AG20443 (cell line): ENCODE measurements at regions not wholly inside any gene's neighbourhood (a gene's known extent, or its start where the extent isn't known, plus 50 kb on each side); places are given as distances from the start of the nearest gene placed in this dataset.
"Not testable (repeated sequence)": the region's sequence is repeated elsewhere in the genome, so short reads cannot be mapped to it uniquely, and the experiment has no call there.

Experiments
- DNase-seq: peaks from one replicate; pipeline ENCODE4 v3.0.0; 2012; ENCODE audit warnings: low spot score, mixed read lengths

DNA sequence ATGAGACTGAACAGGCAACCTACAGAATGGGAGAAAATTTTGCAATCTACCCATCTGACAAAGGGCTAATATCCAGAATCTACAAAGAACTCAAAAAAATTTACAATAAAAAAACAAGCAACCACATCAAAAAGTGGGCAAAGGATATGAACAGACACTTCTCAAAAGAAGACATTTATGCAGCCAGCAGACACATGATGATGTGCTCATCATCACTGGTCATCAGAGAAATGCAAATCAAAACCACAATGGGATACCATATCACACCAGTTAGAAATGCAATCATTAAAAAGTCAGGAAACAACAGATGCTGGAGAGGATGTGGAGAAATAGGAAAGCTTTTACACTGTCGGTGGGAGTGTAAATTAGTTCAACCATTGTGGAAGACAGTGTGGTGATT lies 51.7 kb upstream of the PAXBP1 start:
- DNase-seq = not testable (repeated sequence)

DNA sequence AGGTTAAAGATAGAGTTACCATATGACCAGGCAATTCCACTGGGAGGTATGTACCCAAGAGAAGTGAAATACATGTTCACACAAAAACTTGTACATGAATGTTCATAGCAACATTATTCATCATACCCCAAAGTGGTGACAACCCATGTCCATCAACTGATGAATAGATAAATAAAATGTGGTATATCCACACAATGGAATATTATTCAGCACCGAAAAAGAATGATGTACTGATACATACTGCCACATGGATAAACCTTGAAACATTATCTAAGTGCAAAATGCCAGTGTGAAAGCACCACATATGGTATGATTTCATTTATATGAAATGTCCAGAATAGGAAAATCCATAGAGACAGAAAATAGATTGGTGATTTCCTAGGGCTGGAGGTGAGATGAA lies 53.4 kb upstream of the PAXBP1 start:
- no peak for DNase-seq

DNA sequence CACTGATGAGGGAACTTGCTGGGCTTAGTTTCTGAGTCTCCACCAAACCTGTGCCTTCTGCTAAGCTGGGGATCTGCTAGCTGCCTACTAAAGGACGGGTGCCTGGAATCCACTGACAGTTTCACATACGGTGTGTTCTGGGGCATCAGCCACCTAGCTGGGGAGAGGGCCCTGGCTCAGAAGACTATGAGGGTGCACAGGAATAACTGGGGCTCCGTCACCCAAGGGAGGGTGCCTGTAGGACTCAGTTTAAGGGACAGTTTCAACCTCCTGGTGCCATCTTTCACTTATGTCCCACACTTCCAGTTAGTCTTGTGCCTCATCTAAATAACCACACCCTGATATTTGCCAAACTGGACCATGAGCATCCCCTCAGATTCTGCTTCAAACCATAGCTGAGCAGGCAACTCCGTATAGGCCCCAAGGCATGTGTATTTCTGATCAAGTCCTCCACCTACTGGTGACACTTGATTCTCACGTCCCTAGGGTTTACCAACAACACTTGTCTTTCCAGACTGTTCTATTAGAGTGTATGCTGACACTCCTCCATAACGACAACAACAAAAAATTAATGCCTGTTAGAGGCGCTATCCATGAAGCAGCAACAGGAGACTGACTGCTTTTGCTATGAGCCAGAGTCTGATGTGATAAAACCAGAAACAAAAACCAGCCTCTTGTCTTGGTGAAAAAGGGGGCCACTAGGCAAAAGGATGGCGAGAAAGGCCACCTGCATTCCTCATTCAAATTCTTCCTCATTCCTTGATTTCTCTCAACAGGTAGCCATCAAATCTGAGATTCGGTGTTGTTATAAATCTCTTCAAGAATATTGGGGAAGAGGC lies 55.0 kb upstream of the PAXBP1 start:
- peak; percentile 73 for DNase-seq

DNA sequence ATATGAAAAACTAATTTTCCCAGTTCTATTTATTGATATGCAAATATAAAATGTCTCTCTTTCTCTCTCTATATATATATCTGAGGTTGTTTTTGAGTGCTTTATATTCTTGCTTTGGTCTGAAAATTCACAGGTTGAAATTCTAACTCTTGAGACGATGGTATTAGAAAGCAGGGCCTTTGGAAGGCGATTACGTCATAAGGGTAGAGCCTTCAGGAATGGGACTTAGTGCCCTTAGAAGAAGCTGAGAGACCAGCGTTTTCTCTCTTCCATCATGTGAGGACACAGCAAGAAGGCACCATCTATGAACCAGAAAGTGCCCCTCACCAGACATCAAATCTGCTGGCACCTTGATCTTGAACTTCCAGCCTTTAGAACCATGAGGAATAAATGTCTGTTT lies 57.4 kb upstream of the PAXBP1 start:
- no peak for DNase-seq

DNA sequence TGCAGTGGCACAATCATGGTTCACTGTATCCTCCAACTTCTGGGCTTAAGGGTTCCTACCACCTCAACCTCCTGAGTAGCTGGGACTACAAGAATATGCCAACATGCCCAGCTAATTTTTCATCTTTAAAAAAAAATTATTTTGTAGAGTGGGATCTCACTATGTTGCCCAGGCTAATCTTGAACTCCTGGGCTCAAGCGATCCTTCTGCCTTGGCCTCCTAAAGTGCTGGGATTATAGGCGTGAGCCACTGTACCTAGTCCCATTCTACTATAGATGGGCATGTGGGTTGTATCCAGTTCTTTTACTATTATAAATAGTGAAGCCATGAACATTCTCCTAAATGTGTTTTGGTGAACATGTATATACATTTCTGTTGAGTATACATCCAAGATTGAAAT lies 57.9 kb upstream of the PAXBP1 start:
- DNase-seq = no peak

DNA sequence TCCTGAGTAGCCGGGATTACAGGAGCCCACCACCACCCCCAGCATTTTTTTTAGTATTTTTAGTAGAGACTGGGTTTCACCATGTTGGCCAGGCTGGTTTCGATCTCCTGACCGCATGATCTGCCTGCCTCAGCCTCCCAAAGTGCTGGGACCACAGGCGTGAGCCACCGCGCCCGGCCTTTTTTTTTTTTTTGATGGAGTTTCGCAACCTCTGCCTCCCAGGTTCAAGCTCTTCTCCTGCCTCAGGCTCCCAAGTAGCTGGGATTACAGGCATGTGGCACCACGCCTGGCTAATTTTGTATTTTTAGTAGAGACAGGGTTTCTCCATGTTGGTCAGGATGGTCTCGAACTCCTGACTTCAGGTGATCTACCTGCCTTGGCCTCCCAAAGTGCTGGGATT lies 60.2 kb upstream of the PAXBP1 start:
- not testable (repeated sequence) for DNase-seq

DNA sequence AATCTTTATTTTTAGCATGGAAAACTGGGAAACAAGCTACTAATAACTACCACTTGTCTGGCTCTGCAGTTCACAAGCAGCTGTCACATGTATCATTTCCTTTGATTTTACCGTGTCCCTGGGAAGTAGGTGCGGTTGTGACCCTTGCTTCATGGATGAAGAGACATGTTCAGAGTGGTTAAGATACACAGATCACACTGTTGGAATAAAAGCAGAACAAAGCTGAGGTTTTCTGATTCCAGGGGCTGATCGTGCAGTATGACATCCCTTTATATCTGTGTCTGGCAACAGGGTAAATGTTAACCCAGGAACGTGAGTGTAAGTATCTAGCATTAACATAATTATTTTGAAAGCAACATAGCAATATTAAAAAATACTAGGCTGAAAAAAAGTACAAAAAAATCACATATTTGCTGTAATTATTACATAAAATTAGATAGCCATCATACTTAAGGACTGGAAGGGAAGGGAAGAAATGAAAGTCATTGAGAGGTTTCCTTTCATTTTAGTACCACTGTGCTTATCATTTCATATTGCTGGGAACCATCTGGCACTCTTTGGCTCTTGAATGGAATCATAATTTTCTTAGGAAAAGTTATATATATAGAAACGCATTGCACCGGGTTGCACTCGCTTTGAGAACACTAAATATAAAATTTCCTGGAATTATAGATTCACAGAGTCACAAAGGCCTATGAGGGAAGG lies 62.8 kb upstream of the PAXBP1 start:
- no peak for DNase-seq

DNA sequence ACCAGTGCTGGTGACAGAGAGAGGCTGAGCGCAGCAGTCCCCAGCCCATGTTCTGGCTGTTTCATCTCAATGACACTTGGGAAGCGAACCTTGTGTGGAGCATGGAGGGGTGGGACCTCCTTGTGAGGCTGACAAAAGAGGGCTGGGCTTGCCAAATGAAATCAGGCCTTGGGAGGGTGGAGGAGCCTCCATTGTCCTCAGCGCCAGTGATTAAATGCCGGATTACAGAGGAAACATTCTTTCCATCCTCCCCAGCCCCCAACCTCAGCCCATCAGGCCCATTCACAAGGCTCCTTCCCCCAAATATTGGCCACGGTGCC lies 63.3 kb upstream of the PAXBP1 start:
- no peak for DNase-seq

DNA sequence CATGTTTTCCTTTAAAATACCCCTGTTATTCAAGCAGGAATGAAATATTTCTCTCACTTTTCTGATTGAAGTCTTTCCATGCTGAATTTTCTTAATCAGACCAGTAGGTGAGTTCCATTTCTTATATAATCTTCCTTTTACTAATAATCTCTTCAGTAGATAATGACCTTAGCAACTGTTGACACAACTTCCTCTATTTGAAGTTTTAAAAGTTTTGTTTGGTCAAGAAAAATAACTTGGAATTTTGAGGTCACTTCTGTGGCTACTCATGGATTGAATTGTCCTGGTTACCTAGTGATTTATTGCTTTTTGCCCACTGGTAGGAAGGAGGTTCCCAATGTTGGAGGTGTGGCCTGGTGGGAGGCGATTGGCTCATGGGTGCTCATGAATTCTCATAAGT lies 70.6 kb upstream of the PAXBP1 start:
- no peak for DNase-seq

DNA sequence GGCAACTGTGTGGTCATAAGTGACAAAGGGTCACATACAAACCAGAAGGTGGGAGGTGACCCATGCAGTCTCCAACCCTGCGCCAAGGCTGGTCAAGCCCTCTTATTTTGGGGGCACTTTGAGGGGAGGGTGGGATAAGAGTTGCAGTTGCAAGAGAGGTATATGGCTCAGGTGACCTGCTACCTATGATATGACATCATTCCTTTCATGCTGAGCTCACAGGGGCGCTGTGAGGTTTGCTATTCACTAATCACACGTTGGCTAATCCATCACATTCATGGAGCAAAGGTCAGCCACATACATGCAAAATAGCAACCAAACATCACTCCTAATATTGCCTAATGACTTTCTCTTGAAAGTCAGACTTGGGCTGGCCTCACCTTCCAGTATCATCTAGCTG lies 72.0 kb upstream of the PAXBP1 start:
- no peak for DNase-seq

DNA sequence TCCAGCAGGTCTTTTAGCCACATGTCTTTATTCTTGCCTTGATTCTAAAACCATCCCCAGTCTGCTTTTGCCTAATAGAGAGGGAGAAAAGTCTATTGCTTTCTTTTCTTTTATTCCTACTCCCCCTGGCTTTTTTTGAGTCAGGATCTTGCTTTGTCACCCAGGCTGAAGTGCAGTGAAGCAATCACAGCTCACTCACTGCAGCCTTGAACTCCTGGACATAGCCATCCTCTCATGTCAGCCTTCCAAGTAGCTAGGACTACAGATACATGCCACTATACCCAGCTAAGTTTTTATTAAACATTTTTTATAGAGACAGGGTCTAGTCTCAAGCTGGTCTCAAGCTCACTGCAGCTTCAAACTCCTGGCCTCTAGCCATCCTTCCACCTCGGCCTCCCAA lies 72.5 kb upstream of the PAXBP1 start:
- no peak for DNase-seq

DNA sequence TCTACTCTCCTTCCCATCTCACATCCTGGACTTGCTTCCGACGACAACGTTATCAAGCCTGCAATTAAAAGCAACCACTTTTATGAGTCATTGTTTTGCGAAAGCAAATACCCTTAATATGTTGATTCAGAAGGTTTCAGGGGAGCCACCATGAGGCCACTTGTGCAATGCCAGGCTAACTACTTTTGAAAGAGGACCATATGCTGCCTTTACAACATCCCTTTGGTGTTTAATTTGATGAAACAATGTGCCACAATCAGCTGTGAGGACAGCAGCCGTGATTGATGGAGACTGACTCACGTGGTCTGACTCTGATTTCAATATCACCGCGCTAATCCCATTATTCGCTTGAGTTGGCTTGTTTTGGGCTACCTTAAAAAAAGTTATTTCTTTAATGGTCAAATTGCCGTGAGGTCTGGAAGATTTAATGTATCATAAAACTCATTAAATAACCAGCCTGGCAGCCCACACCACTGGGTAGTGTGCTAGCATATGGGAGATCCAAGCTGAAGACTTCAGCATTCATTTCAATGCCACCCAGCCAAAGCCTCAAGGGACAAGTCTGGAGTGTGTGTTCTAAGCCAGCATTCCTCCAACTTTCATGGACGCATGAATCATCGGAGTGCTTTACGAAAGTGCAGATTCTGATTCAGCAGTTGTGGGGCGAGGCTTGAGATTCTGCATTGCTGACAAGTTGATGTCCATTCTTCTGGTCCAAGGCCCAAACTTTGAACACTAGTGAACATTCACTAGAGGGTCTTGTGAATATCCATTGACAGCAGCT lies 73.3 kb upstream of the PAXBP1 start:
- peak; percentile 81 for DNase-seq

DNA sequence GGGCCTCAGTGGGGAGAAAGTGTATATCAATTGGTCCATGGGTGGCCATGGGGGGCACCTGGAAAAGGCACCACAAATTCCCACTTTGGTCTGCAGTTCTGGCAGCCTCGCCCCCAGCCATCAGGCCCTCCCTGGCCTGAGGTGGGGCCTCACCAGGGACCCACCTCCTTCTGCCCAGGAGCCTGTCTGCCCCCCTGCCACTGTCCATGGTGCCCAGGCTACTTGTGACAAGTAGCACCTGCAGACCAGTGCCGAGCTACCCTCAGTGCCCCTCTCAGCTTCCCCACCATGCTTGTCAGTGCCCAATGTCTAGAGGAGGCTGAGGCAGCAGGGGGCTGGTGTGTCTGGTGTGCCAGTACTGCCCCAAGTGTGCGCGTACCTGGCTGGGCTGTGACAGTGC lies 87.1 kb upstream of the PAXBP1 start:
- DNase-seq = no peak

DNA sequence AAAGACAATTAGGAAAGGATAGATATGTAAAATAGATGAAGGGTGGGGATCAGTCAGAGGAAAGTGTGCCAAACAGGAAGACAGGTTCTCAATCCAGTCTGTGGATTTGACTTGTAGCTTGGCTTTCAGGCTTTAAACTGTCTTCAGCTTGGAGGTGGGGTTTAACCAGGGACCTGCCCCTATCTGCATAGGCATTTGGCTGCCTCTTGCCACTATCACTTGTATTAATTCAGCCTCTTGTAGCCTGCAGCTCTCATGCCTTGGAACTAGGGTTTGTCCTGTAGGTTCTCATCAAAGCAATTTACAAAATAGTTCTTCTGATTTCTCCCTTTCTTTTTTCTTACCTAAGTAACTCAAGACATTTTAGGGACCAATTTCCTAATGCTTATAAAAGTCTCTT lies 88.8 kb upstream of the PAXBP1 start:
- DNase-seq = no peak

DNA sequence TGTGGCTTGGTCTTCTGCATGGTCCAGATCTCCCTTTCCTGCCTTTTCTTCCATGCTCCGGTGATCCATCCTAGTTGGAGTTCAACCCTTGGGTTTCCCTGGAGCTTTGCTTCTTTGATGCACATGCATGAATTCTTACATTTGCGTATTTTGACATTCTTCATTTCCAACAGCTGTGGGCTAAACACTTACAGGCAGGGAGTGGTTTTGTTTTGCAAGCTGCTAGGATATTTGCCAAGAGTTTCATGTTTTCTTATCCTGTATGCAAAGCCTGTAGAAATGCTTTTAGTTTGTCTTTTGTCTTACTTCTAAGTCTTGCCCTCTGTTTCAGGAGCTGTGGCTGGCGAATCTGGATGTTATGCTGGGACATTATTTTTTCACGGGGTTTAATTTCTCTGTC lies 90.3 kb upstream of the PAXBP1 start:
- peak; percentile 44 for DNase-seq

DNA sequence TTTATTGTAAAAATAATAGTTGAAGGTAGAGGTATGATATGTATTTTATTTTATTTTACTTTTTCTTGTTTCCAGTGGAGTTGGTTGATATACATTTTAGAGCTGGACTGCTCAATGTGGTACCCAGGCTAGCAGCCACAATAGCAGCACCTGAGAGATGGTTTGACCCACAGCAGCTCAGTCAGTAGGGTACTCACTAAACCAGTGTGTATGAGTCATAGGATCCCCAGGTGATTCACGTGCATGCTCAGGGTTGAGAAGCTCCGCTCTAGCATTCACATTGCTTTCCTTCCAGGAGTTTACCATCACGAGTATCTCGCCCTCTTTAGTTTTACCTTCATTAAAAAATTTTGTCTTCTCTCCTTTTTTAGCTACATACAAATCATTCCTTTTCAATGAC lies 96.0 kb upstream of the PAXBP1 start:
- no peak for DNase-seq

DNA sequence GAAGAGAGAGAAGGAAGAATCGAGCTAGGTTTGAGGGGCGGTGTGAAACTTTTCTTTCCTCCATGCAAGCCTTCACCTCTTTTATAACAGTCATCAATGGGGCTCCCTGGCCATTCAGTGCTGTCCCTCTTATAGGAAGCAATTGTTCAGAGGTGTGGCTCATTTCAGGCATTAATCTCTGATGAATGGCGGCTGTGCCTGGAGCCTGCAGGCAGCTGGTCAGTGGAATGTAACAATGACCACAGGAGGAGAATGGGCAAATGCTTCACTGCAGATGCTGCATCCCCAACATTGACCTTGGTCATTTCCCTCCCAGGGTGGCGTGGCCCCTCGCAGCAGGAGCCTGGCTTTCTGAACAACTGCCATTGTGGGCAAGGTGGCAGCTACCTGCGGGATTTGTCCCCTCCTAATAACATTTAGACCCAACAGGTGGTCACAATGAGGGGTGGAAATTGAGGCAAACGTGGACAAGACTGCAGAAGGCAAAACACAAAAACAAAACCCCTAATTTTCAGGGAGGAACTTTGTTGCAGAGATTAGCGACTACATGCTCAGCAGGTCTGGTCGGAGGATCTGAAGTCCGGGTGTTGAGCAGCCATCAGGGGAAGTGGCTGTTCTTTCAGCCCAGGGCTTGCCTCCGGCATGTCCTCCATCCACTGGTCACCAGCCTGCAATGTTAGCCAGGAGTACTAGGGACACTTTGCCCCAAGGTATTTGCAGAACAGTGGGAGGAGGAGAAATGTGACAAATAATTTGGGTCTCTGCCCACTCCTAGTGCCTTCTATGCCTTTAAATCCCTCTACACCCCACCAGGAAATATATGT lies 97.3 kb upstream of the PAXBP1 start:
- DNase-seq = no peak

DNA sequence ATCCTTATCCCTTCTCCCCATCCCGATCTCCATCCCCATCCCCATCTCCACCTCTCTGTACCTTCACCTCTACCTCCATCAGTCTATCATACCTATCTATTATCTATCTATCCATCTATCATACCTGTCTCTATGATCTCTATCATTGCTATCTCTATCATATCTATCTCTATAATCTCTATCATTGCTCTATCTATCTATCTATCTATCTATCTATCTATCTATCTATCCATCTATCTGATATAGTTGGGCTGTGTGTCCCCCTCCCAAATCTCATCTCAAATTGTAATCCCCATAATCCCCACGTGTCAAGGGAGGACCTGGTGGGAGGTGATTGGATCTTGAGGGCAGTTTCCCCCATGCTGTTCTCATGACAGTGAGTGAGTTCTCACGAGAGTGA lies 97.9 kb upstream of the PAXBP1 start:
- no peak for DNase-seq

DNA sequence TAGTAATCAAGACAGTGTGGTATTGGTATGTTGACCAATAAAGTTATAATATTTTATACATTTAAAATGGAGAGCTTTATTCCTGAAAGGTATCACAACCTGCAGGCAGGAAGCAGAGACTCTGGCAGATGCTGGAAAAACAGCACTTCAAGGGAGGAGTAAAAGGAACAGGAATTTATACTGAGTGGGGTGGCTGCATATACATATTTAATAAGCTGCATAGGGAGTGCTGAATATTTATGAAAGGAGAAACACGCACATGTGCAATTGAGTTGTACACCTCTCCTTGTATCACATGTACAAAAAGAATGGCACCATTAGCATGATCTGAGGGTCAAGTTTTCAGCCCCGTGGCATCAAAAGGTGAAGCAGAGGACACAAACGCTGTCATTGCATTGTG lies 104.9 kb upstream of the PAXBP1 start:
- DNase-seq = no peak

DNA sequence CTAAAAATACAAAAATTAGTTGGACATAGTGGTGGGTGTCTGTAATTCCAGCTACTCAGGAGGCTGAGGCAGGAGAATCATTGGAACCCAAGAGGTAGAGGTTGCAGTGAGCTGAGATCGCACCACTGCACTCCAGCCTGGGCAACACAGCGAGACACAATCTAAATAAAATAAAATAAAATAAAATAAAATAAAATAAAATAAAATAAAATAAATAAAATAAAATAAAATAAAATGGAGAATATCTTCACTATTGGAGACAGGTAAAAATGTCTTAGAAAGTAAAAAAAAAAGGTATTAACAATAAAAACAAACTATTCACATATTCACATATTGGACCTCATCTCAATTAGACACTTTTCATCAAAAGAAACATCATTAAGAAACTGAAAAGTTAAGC lies 106.3 kb upstream of the PAXBP1 start:
- DNase-seq = not testable (repeated sequence)

DNA sequence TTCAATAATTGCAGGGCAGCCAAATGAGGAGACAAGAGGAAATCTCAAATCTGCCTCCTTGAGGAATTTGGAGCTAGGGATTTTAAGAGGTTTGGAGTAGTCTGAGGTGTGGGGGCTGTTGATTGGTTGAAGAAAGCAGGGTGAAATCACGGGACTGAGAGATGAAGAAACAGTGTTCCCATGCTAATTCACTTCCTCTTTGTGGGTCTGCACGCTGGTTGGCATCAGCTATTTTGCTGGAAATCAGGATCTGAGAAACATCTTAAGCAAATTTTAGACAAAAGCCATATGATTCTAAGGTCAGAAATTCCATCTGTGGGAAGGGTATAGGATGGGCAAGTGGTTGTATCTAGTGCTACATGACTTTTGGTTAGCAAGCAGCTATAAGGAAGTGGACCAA lies 107.1 kb upstream of the PAXBP1 start:
- DNase-seq = no peak

DNA sequence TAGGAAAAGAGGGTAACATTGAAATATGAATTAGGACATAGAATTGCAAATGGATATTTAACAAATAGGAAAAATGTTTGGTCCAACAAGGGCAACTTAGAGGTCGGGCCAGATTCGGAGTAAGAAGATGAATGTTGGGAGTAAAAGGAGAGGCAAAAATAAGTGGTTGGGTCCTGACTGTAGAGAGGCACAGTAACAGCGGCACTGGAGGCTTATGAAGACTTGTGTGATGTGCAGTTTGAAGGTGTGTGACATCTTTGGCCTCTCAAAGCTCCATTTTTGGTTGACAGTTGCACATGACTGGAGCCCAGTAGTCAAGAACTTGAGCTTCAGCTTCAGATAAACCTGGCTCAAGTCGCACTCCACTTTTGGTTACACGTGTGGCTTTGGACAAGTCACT lies 109.9 kb upstream of the PAXBP1 start:
- DNase-seq = no peak
